GM03348 (cell line): ENCODE measurements at regions not wholly inside any gene's neighbourhood (a gene's known extent, or its start where the extent isn't known, plus 50 kb on each side); places are given as distances from the start of the nearest gene placed in this dataset.
"Not testable (repeated sequence)": the region's sequence is repeated elsewhere in the genome, so short reads cannot be mapped to it uniquely, and the experiment has no call there.

Source experiments
- DNase-seq: peaks from one replicate; pipeline ENCODE4 v3.0.0; 2012; ENCODE audit warnings: low spot score

DNA sequence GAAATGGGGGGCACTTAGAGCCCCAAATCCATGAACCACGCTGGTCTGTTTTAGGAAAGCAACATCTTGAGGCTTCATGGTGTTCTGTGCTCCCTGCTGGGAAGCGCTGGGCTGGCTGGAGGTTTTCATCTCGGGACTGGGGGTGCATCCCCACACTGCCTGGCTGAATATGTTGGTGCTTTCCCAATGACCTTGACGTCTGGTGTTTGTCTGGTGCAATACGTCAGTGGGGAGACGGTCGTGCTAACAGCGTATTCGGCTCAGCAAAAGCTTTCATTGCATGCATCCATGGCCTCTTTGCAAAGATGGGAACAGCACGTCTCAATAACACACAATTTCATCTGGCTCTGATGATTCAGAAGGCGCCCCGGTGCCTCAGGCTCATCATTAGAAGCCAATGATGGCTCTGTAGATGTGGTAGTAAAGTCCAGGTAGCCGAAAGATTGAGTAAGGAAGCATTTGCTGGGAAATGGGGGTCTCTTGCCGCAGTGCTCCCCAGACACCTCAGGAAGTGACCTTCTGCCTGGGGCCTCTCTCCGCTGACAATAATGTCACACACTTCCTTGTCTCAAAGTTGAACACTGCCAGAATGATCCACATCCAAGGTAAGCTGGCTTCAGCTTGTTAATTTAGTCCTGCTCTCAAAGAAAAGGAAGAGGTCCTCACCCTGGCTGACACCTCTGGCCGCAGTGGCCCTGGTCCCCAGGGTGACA is 97.7 kb downstream of the ING1 start:
- DNase-seq, result no peak

DNA sequence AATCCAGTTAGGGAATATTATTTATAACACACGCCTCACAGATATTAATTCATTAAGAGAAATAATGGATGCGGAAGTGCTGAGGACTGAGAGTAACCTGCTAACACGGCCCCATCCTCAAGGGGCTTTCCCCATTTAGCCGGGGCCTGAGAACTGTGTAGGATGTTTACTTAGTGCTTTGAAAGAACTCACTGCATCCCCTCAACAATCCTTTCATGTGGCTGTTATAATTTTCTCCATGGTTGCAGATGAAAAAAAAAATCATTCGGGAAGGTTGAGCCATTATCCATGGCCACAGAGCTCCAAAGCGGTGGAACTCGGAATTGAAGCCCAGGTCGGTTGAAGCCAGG is 98.2 kb downstream of the ING1 start:
- no peak for DNase-seq

DNA sequence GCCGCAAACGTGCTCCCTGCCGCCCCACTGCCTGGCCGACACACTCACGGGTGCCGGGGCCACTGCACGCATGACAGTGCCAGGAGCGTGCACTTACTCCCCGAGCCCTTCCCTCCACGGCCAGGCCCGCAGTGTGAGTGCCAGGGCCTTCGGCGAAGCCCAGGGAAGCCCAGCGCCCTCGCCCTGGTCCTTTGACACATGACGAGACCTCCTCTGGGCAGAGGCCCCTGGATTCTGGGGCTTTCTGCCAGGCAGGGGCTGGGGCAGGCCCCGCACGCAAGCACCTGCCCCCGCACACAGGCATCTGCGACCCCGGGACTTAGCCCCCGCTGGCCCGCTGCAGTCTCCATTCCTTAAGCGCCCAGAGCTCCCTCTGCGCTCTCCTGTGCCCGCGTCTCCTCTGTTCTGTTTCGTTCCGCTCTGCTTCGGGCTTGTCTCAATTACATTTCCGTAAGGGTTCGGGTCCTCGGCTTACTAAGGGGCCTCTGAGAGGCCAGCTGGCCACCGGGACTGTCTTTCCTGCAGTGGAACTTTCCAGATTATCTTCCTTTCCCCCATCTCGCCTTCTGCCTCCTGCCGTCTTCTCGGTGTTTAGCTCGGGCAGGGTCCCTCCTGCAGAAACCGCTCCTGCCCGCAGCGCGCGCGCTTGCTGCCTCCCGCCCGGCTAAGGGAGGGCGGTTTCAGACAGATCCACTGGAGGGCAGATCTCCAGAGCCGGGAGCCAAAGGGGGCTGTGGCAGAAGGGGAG is 98.8 kb downstream of the ING1 start:
- DNase-seq, result peak; percentile 37

DNA sequence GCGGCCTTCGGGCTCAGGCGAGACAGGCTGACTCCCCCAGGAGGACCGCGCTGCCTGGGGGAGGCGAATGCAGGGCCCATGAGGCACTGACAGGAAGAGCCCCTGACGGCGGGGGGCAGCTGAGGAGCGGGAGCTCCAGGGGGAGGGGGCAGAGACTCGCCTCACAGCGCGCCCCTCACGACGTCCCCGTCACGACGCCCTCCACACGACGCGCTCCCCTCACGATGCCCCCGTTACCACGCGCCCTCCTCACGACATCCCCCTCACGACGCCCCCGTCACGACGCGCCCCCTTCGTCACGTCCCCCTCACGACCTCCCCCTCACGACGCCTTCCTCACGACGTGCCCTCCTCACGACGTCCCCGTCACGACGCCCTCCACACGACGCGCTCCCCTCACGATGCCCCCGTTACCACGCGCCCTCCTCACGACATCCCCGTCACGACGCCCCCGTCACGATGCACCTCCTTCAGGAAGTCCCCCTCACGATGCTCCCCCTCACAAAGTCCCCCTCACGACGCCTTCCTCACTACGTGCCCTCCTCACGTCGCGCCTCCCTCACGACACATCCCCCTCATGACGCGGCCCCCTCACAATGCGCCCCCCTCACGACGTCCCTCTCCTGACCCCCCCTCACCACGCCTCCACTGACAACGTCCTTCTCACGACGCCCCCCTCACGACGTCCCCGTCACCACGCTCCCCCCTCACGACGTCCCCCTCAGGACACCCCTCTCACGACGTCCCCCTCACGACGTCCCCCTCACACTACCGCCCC is 99.6 kb downstream of the ING1 start:
- DNase-seq, result no peak

DNA sequence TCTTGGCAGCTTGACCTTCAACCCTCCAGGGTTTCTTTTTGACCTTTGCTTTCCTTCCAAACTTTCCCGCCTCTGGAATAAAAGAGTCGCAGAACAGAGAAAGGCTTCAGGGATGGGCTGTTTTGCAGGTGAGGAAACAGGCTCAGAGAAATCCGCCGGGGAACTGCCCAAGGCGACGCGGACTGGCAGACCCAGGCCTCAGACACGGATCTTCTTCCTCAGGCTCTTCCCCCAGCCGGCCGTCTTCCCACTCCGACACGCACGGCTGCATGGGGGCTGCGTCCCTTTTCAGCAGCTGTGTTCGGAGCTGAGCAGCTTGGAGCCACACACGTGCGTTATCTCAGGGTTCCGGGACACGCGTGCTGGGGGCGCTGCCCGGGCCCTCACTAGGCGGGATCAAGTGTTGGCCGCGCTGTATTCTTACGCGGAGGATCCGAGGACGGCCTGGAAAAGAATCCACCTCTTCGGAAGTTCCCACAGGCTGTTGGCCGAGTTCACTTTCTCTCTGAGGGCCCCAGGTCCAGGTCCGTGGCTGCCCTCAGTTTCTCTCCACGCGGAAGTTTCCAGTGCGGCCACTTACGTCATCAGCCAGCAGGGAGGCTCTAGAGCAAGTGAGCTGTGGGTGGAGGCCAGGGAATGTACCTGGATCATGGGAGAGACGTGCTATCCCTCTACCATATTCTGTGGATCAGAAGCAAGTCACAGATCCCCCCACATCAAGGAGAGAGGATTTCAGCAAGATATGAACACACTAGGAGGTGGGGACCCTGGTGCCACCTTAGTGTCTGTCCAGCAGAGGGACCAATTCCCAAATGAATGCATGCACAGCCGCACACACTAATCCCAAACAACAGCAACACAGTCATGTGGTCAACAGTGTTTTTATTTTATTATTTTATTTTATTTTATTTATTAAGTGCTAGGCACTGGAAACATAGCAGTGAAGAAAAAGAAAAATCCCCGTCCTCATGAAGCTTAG is 100.4 kb downstream of the ING1 start:
- DNase-seq, result no peak

DNA sequence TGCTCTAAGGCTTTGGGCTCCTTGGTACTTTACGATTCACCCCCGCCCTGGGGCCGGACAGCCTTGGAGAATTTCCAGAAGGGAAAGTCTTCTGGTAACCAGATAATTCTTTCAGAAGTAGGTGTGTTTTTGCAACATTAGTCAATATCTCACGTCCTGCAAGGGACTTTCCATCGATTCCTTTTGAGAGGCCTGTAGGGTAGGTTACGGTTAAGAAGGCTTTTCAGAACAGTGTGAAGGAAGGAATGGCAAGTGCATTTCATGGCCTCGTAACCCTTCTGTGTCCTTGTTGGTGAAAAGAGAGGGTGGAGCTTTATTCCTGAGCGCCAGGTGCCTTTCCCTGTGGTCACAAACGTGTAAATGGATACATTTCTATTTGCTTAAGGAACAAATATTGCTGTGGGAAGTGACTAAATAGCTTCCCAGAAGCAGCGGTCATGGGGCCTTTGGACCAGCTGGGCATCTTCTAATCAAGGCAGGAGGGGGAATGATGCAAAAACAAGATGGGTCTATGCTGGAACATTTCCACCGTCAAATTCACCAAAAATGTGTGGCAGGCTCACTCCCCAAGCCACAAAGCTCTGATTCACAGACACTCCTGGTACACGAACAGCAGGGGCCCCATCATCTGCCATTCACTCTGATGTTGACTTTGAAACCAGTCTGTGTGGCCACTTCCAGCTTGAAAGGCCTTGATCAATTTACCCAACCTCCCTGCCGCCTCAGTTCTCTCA is 99.2 kb downstream of the ANKRD10 start:
- DNase-seq, result no peak

DNA sequence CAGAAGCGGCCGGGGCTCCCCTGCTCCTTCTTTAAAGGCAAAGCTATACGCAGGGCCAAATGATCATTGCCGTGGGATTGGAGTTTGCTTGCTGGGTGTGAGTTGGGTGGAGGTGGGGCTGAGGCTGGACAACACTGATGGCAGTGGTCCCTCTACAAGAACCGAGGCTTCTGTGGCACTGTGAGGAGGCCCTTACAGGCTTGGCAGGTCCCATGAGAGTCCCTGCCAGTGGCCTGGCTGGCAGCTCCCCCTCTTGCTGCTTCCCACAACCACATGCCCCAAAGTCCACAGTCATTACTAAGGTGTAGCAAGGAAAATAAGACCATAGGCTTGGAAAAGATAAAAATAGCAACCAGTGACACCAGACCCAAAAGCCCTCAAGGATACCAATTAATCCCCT is 98.4 kb downstream of the ANKRD10 start:
- no peak for DNase-seq

DNA sequence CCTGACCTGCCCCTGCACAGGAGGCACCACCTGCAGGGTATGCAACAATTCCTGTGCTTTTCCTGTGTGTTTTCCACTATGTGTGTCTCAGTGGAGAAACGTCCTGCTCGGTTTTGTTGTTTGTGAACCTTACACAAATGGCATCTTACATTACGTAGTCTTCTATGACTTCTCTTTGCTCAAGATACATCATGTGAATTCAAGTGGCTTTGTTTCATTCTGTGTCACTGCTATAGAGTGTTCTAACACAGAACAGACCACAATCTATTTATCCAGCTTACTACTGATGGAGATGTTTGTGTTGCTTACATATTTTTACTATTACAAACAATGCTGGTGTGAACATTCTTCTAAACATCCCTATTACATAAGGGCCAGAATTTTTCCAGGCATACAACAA is 97.7 kb downstream of the ANKRD10 start:
- DNase-seq, result no peak

DNA sequence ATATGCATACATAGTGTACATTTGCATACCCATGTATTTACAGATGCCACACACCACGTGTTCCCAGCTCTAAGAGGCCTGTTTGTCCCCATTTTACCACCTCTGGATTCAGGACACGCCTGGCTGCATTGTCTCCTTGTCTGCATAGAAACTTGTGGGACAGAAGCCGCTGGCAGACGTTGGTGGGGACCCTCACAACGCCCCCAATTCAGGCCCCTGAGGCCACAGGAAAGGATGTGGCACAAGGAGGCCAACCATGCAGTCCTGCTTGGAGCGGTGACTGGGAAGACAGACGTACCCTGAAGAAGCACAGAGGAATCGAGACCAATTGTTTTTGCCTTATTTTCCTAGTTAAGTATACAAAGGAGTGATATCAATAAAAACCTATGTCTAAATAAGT is 96.1 kb downstream of the ANKRD10 start:
- no peak for DNase-seq

DNA sequence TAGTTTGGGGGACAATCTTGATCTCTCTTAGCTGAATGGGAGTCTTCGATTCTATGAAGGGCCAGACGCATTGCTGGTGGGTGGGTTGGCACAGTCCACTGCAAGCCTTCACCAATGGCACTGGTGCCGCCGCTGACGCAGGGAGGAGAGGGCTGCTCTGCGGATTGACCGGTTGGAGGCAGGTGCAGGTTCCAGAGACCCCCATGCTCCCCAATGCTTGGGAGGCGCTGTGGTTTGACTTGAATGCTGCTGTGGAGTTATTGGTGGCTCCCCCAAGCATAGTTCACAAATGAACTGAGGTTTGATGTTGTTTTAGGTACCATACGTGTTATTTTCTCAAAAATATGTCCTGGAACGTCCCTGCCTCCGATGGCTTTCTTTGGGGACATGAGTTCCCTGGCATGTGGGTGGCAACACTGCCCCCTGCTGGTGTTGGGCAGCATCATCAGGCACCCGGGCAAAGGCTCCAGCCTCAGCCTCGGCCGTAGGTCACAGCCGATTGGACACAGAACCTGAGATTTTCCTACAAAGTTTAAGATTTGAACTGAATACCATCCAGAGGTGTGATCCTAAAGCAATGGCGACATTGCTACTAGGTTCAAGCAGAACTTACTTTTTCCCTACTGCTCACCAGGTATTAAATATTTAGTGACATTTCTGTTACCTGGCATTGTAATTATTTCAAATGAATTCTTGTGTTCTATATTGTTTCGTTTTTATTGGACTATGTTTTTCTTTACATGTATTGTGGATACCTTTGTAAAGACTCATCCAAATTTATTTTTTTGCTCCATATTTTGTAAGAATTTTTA is 95.5 kb downstream of the ANKRD10 start:
- DNase-seq, result peak; percentile 93

DNA sequence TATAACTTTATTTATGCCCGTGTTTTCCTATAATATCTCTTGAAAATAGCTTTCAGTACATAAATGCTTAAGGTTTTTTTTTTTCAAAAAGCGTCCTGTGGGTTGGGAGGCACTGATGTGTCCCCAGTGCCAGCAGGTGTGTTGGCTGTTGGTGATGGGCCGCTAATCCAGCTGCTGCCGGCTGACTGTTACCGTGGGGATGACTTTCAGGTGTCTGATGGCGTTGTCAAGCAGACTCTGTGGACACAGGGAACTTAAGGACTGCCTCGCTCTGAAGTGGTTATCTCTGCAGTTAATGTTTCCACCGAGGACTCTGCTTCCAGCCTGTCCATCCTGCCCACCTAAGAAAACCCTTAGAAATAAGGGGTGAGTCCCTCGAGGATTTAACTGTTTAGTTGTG is 94.5 kb downstream of the ANKRD10 start:
- DNase-seq, result no peak

DNA sequence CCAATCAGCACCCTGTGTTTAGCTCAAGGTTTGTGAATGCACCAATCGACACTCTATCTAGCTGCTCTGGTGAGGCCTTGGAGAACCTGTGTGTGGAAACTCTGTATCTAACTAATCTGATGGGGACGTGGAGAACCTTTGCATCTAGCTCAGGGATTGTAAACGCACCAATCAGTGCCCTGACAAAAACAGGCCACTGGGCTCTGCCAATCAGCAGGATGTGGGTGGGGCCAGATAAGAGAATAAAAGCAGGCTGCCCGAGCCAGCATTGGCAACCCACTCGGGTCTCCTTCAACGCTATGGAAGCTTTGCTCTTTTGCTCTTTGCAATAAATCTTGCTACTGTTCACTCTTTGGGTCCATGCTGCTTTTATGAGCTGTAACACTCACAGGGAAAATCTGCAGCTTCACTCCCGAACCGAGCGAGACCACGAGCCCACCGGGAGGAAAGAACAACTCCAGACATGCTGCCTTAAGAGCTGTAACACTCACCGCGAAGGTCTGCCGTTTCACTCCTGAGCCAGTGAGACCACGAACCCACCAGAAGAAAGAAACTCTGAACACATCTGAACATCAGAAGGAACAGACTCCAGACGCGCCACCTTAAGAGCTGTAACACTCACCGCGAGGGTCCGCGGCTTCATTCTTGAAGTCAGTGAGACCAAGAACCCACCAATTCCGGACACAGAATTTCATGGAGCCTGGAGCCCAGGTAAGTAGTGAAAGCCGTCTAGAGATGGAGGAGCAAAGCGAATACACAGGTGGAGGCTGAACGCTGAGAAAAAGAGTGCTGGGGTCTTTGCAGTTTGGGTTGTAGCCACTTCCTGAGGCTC is 92.8 kb downstream of the ANKRD10 start:
- not testable (repeated sequence) for DNase-seq

DNA sequence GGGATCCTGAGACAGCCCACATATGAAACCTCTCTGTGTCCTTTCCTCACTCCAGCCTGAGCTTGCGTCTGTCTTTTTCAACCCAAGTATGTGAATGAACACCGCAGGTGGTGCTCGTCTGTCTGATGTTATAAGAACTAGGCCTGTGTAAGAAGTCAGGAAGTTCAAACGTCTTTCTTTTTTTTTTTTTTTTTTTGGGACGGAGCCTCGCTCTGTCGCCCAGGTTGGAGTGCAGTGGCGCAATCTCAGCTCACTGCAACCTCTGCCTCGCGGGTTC is 92.3 kb downstream of the ANKRD10 start:
- DNase-seq, result no peak

DNA sequence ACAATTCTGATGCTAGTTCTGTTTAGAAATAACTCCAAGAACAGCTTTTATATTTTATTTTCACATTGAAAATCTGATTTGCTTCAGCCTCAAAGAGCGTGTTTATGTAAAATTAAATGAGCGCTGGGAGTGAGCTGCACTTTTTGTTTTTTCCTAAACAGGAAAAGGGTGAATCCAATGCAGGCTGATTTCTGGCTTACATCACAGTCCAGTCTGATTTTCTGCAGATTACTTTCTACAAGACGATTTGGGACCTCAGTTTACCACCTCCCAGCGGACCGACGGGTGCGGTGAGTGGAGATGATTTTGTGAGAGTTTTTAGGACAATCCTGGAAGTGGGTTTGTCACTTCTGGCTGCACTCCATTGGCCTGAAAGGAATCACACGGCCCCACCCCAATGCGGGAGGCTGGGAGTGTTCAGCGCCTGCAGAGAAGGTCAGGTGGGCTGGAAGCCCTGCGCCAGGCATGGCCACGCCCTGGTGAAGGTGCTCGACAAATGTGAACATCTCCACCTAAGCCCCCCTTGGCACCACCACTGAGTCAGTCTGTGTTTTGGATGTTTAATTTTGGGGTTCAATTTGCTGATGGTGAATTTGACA is 90.1 kb downstream of the ANKRD10 start:
- no peak for DNase-seq

DNA sequence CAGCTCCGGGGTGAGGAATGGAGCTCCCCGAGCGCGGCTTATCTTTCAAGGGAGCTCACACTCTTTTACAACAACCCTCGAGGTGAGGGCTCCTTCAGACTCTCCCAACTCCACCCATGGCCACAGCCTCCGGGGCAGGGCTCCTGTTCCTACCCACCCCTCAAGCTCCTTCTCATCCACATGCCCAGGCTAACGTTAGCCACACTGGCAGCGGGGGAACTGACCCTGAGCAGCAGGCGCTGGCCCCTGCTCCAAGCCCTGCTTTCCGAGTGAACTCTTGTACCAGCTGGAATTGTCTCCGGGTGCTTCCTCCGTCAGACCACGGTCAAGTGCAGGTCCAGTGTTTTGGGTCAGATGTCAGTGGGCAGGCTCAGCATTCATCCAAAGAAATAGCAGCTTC is 89.4 kb downstream of the ANKRD10 start:
- DNase-seq, result no peak

DNA sequence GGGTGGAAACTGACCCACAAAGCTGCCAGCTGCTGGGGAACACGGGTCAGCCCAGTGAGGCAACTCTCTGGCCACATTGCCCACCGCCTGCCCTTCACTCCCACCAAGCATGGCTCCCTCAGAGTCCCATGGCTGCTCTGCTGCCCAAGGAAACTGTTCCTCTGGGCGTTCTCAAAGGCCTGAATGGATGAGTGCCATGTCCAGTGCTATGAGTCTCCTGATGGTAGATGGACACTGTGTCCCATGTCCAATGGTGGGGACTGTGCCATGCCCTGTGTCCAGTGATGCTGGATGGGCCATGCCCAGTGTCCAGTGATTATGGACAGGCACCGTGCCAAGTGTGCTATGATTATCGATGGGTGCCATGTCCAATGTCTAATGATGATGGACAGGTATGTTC is 88.8 kb downstream of the ANKRD10 start:
- DNase-seq, result no peak

DNA sequence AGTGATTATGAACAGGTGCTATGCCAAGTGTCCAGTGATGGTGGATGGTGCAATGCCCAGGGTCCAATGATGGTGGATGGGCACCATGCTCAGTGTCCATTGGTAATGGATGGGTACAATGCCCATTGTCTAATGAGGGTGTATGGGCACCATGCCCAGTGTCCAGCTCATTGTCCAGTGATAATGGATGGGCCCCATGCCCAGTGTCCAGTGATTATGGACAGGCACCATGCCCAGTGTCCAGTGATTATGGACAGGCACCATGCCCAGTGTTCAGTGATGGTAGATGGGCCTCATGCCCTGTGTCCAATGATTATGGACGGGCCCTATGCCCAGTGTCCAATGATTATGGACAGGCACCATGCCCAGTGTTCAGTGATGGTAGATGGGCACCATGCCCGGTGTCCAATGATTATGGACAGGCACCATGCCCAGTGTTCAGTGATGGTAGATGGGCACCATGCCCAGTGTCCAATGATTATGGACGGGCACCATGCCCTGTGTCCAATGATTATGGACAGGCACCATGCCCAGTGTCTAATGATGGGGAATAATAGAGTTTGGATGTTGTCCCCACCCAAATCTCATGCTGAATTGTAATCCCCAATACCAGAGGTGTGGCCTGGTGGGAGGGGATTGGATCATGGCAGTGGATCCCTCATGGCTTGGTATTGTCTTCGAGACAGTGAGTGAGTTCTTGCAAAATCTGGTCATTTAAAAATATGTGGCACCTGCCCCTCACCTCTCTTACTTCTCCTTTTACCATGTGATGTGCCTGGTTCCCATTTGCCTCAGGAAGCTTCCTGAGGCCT is 87.8 kb downstream of the ANKRD10 start:
- no peak for DNase-seq
